ENCODE measurements at regions not wholly inside any gene's neighbourhood (a gene's known extent, or its start where the extent isn't known, plus 50 kb on each side); places are given as distances from the start of the nearest gene placed in this dataset.

DNA sequence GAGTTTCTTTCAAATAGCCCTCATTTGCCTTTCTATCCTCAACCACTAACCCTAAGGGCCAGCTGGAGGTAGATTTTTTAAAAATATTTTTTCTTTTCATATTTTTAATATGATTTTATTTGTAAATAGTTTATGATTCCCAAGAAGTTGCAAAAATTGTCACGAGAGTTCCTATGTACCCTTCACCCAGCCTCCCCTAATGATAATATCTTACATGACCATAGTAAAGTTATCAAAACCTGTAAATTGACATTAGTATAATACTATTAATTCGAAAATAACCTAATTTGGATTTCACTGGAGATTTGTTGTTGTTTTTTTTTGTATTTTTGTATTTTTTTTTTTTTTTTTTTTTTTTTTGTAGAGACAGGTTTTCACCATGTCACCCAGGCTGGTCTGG is 495.5 kb downstream of the MIAT start:
- DNase-seq: no peak

DNA sequence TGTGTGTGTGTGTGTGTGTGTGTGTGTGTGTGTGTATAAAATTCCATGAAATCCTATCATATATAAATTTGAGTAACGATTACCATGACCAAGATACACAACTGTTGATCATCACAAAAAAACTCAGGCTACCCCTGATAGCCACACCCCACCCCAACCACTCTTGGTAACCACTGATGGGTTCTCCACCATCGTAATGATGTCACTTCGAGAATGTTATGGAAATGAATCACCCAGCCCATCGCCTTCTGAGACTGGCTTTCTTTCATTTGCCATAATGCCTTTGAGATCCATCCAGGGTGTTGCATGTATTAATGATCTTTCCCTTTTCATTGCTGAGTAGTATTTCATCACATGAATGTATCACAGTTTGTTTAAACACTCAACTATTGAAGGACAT is 496.0 kb downstream of the MIAT start:
- DNase-seq: no peak

- DNase-seq: no peak
These were observed 497.3 kb downstream of the MIAT start for GRCh38 chr22:27154717-27155116.

DNA sequence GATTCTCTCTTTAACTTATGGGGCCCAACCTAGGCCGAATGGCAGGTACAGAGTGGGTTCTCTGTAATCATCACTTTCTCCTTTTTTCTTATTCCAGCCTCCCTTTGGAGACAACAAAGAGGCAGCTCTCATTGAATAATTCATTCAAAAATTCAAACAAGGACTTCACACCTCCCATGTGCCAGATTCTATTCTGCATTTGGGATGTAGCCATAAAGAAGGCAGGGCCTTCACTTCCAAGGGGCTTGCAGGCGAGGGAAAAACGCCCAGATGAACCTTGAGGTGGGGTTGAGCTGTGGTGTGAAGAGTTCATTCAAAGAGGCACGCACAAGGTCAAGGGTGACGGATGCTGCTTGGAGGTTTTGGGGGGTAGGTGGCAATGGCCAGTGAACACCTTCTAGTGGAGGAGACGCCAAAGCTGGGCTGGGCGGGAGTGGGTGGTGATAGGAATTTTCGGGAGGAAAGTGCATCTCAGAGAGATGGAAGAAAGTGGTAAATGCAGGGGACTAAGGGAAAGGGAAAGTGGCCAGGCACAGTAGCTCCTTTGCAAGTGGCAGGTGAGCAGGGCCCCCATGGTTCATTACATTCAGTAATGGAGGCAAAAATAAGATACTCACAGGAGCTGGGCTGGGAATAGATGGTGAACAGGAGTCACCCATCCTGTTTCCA is 499.6 kb downstream of the MIAT start:
- DNase-seq: no peak

- no peak for DNase-seq
These were observed 500.4 kb downstream of the MIAT start for GRCh38 chr22:27157666-27158370.

- DNase-seq: no peak
These were observed 501.6 kb downstream of the MIAT start for GRCh38 chr22:27159016-27159415.

DNA sequence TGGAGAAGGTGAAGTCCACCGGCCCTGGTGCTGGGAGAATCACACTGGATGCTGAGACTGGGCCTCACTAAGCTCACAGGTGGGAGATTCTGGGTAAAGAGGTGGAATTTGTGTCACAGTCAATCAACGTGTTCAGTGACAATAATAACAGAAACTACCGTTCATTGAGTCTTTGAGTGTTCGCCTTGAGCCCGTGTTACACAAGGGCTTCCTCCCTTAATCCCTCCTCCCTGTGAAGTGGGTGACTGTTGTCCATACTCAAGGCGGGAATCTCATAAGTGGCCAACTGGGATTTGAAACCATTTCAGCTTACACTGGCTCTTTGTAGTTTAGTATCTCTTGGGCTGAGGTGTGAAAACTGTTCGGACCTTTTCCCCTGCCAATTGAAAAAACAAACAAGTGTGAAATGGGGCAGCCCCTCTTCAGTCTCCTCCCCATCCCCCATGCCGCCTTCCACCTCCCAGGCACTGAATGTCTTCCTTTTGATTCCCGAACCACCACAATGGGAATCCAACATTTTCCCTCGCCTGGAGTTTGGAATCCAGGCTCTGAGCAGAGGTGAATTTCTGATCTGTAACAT is 502.4 kb downstream of the MIAT start:
- no peak for DNase-seq

DNA sequence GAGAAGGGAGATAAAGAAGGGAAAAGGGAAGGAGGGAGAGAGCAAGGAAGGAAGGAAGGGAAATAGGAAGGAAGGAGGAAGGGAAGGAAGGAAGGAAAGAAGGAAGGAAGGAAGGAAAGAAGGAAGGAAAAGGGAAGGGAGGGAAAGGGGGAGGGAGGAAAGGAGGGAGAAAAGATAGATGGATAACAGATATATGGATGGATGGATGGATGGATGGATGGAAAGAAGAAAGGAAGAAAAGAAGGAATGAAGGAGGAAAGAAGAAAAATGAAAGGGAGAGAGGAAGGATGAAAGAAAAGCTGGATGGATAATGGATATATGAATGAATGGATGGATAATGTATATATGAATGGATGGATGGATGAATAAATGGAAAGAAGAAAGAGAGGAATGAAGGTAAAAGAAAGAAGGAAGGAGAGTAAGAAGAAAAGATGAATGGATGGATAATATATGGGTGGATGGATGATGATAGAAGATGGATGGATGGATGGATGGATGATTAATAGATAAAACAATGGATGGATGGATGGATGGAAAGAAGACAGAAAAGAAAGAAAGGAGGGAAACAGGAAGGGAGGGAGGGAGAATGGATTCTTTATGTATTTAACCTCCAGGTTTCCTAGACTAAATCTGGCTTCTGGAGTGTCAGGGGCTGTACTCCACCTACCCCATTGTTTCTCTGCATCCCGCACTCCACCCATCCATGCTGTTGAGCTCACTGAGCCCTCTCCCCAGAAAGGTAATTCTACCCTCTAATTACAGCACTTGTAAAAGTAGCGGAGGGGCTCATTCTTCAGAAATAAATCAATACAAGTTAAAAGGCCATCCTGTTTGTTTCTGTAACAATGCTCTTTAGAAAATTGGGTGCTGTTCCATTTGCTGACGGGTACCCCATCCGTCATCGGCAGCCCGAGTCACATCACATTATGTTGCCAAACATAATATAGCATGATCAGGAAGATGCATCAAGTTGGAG is 506.1 kb downstream of the MIAT start:
- no peak for DNase-seq

- DNase-seq: no peak
These were observed 507.6 kb downstream of the MIAT start for GRCh38 chr22:27164781-27165503.

DNA sequence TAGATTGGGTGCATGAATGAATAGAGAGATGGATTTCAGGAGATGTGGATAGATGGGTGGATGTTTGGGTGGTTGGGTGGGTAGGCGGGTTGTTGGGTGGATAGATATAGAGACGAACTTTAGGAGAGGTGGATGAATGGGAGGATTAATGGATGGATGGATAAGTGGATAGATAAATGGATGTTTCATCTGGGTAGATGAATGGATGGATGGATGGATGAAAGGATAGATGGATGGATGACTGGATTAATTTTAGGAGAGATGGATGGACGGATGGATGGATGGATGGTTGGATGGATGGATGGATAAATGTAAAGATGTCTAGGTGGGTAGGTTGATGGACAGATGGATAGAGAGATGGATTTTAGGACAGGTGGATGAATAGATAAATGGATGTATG is 511.3 kb downstream of the MIAT start:
- DNase-seq: no peak

GRCh38 chr22:27170491-27170890 is 513.1 kb downstream of the MIAT start:
- no peak for DNase-seq

- no peak for DNase-seq
These were observed 513.8 kb downstream of the MIAT start for GRCh38 chr22:27171212-27171611.

GRCh38 chr22:27173530-27173929 is 516.1 kb downstream of the MIAT start:
- DNase-seq: no peak

DNA sequence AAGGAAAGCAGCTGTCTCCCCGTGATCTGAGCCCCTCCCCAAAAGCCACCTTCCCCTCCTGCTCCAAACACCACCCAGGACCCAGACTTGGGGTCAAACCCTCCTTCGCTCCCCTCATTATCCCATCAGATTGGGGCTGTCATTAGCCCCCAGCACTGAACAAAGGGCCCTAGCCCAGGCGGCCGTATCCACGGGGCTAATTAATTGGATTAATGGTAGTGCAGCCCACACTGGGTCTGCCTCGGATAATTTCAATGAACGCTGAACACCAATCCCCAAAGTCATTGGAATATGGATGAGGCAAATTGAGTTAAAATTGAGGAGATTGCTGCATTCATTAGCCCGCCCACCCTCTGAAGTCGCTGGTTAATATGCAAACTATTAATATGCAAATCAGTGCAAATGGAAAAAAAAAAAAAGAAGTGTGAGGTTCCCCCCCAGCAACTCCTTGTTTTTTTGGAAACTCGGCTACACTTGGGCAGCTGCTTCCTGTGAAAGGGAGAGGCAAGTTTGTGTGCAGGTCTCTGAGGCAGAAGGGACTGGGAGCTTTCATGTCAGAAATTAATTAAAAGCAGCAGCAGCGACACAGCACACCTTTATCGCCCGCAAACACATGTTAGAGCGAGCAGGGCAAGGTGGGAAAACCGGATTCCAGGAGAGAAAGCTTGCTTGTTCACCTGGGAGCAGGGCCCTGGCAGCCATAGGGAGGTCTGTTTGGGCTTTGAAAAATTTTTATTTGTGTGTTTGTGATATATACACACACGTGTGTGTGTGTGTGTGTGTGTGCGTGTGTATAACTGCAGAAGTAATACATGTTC is 517.8 kb downstream of the MIAT start:
- no peak for DNase-seq

GRCh38 chr22:27175974-27176373 is 518.6 kb downstream of the MIAT start:
- DNase-seq: no peak

DNA sequence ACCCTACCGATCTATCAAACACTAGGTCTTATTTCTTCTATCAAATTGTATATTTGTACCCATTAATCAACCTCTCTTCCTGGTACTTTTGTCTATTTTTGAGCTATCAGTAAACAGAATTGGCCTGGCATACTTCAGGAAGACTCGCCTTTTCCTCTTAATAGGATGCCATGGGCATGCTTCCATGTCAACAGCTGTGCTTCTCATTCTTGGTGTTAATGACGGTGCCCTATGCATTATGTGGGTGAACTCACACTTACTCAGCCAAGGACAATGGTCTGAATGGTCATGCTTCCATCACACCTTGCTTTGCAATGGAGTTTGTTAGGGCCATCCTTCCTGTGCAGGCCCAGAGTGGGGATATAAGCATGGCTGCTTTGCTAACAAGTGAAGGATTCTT is 521.8 kb downstream of the MIAT start:
- DNase-seq: no peak

GRCh38 chr22:27181537-27181936 is 524.1 kb downstream of the MIAT start:
- DNase-seq: no peak

DNA sequence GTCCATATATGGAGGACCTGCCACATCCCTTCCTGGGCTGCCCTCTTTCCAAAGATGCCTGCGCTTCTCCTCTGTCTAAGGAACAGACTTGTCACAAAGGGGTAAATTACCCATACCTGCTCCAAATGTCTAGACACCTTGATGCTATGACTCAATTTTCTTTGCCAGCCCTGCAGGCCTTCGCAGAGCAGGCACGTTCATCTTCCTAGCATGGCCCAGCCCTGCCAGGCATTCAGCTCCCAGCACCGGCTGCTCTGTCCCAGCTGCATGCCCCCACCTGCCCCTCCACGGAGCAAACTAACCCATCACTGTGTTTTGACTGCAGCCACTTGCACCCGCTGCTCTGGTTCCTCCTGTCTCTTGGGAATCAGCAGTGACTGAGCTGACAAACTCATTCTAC is 526.1 kb downstream of the MIAT start:
- no peak for DNase-seq

- DNase-seq: no peak
These were observed 527.8 kb downstream of the MIAT start for GRCh38 chr22:27185099-27185709.

- no peak for DNase-seq
These were observed 528.4 kb downstream of the MIAT start for GRCh38 chr22:27185760-27186302.

- no peak for DNase-seq
These were observed 529.3 kb downstream of the MIAT start for GRCh38 chr22:27186643-27187042.
